ENCODE measurements at regions not wholly inside any gene's neighbourhood (a gene's known extent, or its start where the extent isn't known, plus 50 kb on each side); places are given as distances from the start of the nearest gene placed in this dataset.

GRCh38 chr5:15353086-15353645, 146.8 kb upstream of the FBXL7 start:
- no peak for TF ChIP-seq CTCF (IDR thresholded peaks at IDR 0.05; ENCODE audit: insufficient read depth, low read depth, low read length)
- no peak for DNase-seq (ENCODE audit: low read depth)
- no peak overlapping the region for H3K4me3 ChIP-seq (ENCODE audit: low read depth, low read length)

- DNase-seq (ENCODE audit: low read depth) = no peak
- H3K4me3 ChIP-seq (ENCODE audit: low read depth, low read length) = no peak overlapping the region
- no peak for TF ChIP-seq CTCF (IDR thresholded peaks at IDR 0.05; ENCODE audit: insufficient read depth, low read depth, low read length)
Measured at GRCh38 chr5:15350614-15351013, 149.4 kb upstream of the FBXL7 start.

GRCh38 chr5:15346738-15347137, 153.2 kb upstream of the FBXL7 start:
- no peak for DNase-seq (ENCODE audit: low read depth)
- no peak overlapping the region for H3K4me3 ChIP-seq (ENCODE audit: low read depth, low read length)
- TF ChIP-seq CTCF (IDR thresholded peaks at IDR 0.05; ENCODE audit: insufficient read depth, low read depth, low read length) = no peak

DNA sequence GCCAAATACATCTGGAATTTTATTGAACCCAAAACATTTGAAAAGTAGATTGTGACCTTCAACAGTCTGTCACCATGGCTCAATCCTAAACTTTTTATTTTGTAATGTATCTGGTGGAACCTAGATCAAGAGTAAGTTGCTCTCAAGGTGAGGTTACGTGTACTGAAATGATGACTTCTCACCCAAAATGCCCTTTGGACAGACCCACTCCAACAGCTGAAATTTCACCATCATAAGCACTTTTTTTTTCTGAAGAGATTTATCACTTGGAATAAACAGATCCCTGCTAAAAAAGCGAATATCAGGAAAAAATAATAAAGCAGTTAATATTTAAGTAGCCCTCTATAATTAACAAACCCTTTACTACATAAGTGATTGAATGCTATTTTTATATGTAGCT, 155.0 kb upstream of the FBXL7 start:
- H3K4me3 ChIP-seq (ENCODE audit: low read depth, low read length) = no peak overlapping the region
- DNase-seq (ENCODE audit: low read depth) = no peak
- TF ChIP-seq CTCF (IDR thresholded peaks at IDR 0.05; ENCODE audit: insufficient read depth, low read depth, low read length) = no peak

DNA sequence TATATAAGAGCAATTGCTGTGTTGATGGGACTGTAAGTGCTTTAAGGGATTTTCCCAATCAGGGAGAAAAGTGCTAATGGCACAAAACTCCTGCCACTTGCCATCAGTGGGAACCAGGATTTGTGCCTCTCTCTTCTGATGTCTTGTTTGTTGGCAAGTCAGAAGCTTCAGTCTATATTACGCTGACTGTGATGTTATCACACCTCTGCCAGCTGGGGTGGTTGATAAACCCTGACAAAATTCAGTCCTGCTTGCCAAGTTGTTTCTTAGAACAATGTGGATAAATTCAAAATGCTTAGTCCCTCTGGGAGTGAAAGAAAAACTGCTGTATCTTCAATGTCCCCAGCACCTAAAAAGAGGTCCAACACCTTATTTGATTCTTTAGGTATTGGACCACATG, 161.4 kb upstream of the FBXL7 start:
- TF ChIP-seq CTCF (IDR thresholded peaks at IDR 0.05; ENCODE audit: insufficient read depth, low read depth, low read length) = no peak
- no peak overlapping the region for H3K4me3 ChIP-seq (ENCODE audit: low read depth, low read length)
- DNase-seq (ENCODE audit: low read depth) = no peak

- TF ChIP-seq CTCF (IDR thresholded peaks at IDR 0.05; ENCODE audit: insufficient read depth, low read depth, low read length) = no peak
- DNase-seq (ENCODE audit: low read depth) = no peak
- H3K4me3 ChIP-seq (ENCODE audit: low read depth, low read length) = no peak overlapping the region
Measured at GRCh38 chr5:15334551-15335266, 165.3 kb upstream of the FBXL7 start.

- no peak for DNase-seq (ENCODE audit: low read depth)
- no peak overlapping the region for H3K4me3 ChIP-seq (ENCODE audit: low read depth, low read length)
- TF ChIP-seq CTCF (IDR thresholded peaks at IDR 0.05; ENCODE audit: insufficient read depth, low read depth, low read length) = no peak
Measured at GRCh38 chr5:15333091-15333490, 166.9 kb upstream of the FBXL7 start.

All from fibroblast of villous mesenchyme (primary cell).